ENCODE measurements at regions not wholly inside any gene's neighbourhood (a gene's known extent, or its start where the extent isn't known, plus 50 kb on each side); places are given as distances from the start of the nearest gene placed in this dataset.

DNA sequence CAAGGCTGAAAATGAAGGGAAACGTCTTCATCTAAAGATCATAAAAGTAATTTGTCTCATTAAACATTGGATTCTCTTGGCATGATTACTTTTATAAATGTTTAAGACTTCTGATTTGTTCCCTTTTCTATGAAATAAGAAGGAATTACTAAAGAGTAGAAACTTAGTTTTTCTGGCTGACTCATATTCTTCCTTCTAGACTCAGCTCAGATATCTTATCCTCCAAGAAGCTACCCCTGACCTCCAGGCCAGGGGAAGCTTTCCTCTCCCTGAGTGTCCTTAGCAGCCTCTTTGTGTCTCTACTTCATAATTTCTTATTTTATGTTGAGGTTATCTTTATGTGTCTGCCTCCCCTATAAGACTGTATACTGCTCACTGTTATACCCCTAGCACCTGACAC lies 291.9 kb upstream of the STT3B start:
- TF ChIP-seq, protein P1, sequence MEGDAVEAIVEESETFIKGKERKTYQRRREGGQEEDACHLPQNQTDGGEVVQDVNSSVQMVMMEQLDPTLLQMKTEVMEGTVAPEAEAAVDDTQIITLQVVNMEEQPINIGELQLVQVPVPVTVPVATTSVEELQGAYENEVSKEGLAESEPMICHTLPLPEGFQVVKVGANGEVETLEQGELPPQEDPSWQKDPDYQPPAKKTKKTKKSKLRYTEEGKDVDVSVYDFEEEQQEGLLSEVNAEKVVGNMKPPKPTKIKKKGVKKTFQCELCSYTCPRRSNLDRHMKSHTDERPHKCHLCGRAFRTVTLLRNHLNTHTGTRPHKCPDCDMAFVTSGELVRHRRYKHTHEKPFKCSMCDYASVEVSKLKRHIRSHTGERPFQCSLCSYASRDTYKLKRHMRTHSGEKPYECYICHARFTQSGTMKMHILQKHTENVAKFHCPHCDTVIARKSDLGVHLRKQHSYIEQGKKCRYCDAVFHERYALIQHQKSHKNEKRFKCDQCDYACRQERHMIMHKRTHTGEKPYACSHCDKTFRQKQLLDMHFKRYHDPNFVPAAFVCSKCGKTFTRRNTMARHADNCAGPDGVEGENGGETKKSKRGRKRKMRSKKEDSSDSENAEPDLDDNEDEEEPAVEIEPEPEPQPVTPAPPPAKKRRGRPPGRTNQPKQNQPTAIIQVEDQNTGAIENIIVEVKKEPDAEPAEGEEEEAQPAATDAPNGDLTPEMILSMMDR (IDR thresholded peaks at IDR 0.05): no peak
- no peak for TF ChIP-seq ZFX (IDR thresholded peaks at IDR 0.05; ENCODE audit: borderline replicate concordance)
